SK-N-SH (cell line): ENCODE measurements at regions not wholly inside any gene's neighbourhood (a gene's known extent, or its start where the extent isn't known, plus 50 kb on each side); places are given as distances from the start of the nearest gene placed in this dataset.

ENCODE experiments used
- CTCF ChIP-seq: fragments of 200-600 bp; sonication (generic); IDR thresholded peaks from 2 replicates; pipeline ENCODE4 v1.6.1; 2017; ENCODE audit warnings: antibody characterized with exemption, mild to moderate bottlenecking, moderate library complexity
- MEF2A ChIP-seq: IDR thresholded peaks from 2 replicates; pipeline ENCODE4 v1.4.0; 2012; ENCODE audit warnings: low read depth, borderline replicate concordance
- RFX5 ChIP-seq: IDR thresholded peaks from 2 replicates; pipeline ENCODE4 v1.6.1; 2012; ENCODE audit warnings: mild to moderate bottlenecking, improper control_type of control experiment, low read length

- TF ChIP-seq CTCF (no peak), RFX5 (no peak), MEF2A (no peak)
These were observed 1261.6 kb upstream of the GBE1 start for GRCh38 chr3:83023086-83023485.
